Skeletal muscle satellite cell (primary cell): ENCODE measurements at regions not wholly inside any gene's neighbourhood (a gene's known extent, or its start where the extent isn't known, plus 50 kb on each side); places are given as distances from the start of the nearest gene placed in this dataset.
"Not testable (repeated sequence)": the region's sequence is repeated elsewhere in the genome, so short reads cannot be mapped to it uniquely, and the experiment has no call there.

Experiments used
- H3K27me3 ChIP-seq: 2 replicates; pipeline ENCODE4 v1.7.0; 2013; ENCODE audit warnings: low read length; ENCODE audit not compliant: control insufficient read depth, insufficient read depth
- H3K36me3 ChIP-seq: 2 replicates; pipeline ENCODE4 v1.7.0; 2013; ENCODE audit warnings: mild to moderate bottlenecking, control low read depth, low read length; ENCODE audit not compliant: insufficient read depth
- H3K4me1 ChIP-seq: 2 replicates; pipeline ENCODE4 v1.7.0; 2013; ENCODE audit warnings: low read length; ENCODE audit not compliant: control insufficient read depth, insufficient read depth
- H3K4me2 ChIP-seq: 2 replicates; pipeline ENCODE4 v1.7.0; 2013; ENCODE audit warnings: mild to moderate bottlenecking, low read length
- H3K4me3 ChIP-seq: 2 replicates; pipeline ENCODE4 v1.7.0; 2013; ENCODE audit warnings: low read length
- H3K9ac ChIP-seq: 2 replicates; pipeline ENCODE4 v1.7.0; 2013; ENCODE audit warnings: mild to moderate bottlenecking, low read depth, low read length, moderate library complexity
- H3K9me3 ChIP-seq: replicated peaks from 2 replicates; pipeline ENCODE4 v1.7.0; 2013; ENCODE audit warnings: mild to moderate bottlenecking, control low read depth, low read length

GRCh38 chr12:74595696-74596095, 58.1 kb downstream of the ATXN7L3B start:
- Histone ChIP-seq H3K9me3 (no peaks in the 10 kb centered on the region), H3K27me3 (no peaks in the 10 kb centered on the region), H3K4me2 (no peak overlapping the region), H3K4me3 (no peak overlapping the region), H3K9ac (no peak overlapping the region), H3K4me1 (no peaks in the 10 kb centered on the region), H3K36me3 (no peaks in the 10 kb centered on the region)

- no peak overlapping the region for H3K9ac ChIP-seq
- no peaks in the 10 kb centered on the region for H3K27me3 ChIP-seq
- no peak overlapping the region for H3K4me3 ChIP-seq
Observed at GRCh38 chr12:74598819-74599218, 61.2 kb downstream of the ATXN7L3B start.

GRCh38 chr12:74599932-74600331, 62.3 kb downstream of the ATXN7L3B start:
- H3K36me3 ChIP-seq = no peaks in the 10 kb centered on the region
- no peak overlapping the region for H3K4me2 ChIP-seq
- no peaks in the 10 kb centered on the region for H3K27me3 ChIP-seq
- no peak overlapping the region for H3K9ac ChIP-seq
- no peaks in the 10 kb centered on the region for H3K9me3 ChIP-seq
- no peaks in the 10 kb centered on the region for H3K4me1 ChIP-seq
- no peak overlapping the region for H3K4me3 ChIP-seq

More at GRCh38 chr12:74598819-74599218, 61.2 kb downstream of the ATXN7L3B start:
- no peaks in the 10 kb centered on the region for H3K36me3 ChIP-seq
- no peak overlapping the region for H3K4me2 ChIP-seq
- no peaks in the 10 kb centered on the region for H3K4me1 ChIP-seq
- H3K9me3 ChIP-seq = no peaks in the 10 kb centered on the region

GRCh38 chr12:74600817-74601216, 63.2 kb downstream of the ATXN7L3B start:
- not testable (repeated sequence) for H3K27me3 ChIP-seq

GRCh38 chr12:74602881-74603672, 65.4 kb downstream of the ATXN7L3B start:
- no peaks in the 10 kb centered on the region for H3K36me3 ChIP-seq
- no peak overlapping the region for H3K4me3 ChIP-seq
- H3K4me2 ChIP-seq = no peak overlapping the region
- no peaks in the 10 kb centered on the region for H3K4me1 ChIP-seq
- no peaks in the 10 kb centered on the region for H3K9me3 ChIP-seq
- H3K9ac ChIP-seq = no peak overlapping the region
- H3K27me3 ChIP-seq = no peaks in the 10 kb centered on the region

More at GRCh38 chr12:74600817-74601216, 63.2 kb downstream of the ATXN7L3B start:
- not testable (repeated sequence) for H3K9ac ChIP-seq, H3K4me3 ChIP-seq, H3K4me1 ChIP-seq, H3K36me3 ChIP-seq, H3K4me2 ChIP-seq, H3K9me3 ChIP-seq

- no peak overlapping the region for H3K4me2 ChIP-seq
- no peaks in the 10 kb centered on the region for H3K4me1 ChIP-seq
- H3K27me3 ChIP-seq = no peaks in the 10 kb centered on the region
- no peak overlapping the region for H3K4me3 ChIP-seq
- H3K36me3 ChIP-seq = no peaks in the 10 kb centered on the region
- H3K9ac ChIP-seq = no peak overlapping the region
- no peaks in the 10 kb centered on the region for H3K9me3 ChIP-seq
Observed at GRCh38 chr12:74608231-74608775, 70.7 kb downstream of the ATXN7L3B start.

- Histone ChIP-seq H3K36me3 (no peaks in the 10 kb centered on the region), H3K27me3 (no peaks in the 10 kb centered on the region), H3K4me2 (no peak overlapping the region), H3K4me3 (no peak overlapping the region), H3K9ac (no peak overlapping the region), H3K4me1 (no peaks in the 10 kb centered on the region), H3K9me3 (no peaks in the 10 kb centered on the region)
Observed at GRCh38 chr12:74610711-74611110, 73.1 kb downstream of the ATXN7L3B start.

GRCh38 chr12:74614426-74614825, 76.8 kb downstream of the ATXN7L3B start:
- Histone ChIP-seq H3K9me3 (no peaks in the 10 kb centered on the region), H3K4me1 (no peaks in the 10 kb centered on the region), H3K36me3 (no peaks in the 10 kb centered on the region), H3K27me3 (no peaks in the 10 kb centered on the region), H3K4me3 (no peak overlapping the region), H3K4me2 (no peak overlapping the region), H3K9ac (no peak overlapping the region)

GRCh38 chr12:74619084-74619483, 81.4 kb downstream of the ATXN7L3B start:
- no peaks in the 10 kb centered on the region for H3K27me3 ChIP-seq
- H3K9ac ChIP-seq = no peak overlapping the region
- H3K9me3 ChIP-seq = no peaks in the 10 kb centered on the region
- H3K4me1 ChIP-seq = no peaks in the 10 kb centered on the region
- H3K36me3 ChIP-seq = no peaks in the 10 kb centered on the region
- H3K4me2 ChIP-seq = no peak overlapping the region
- H3K4me3 ChIP-seq = no peak overlapping the region

GRCh38 chr12:74619884-74620283, 82.2 kb downstream of the ATXN7L3B start:
- H3K9me3 ChIP-seq = no peaks in the 10 kb centered on the region
- H3K36me3 ChIP-seq = no peaks in the 10 kb centered on the region
- H3K9ac ChIP-seq = no peak overlapping the region
- H3K4me3 ChIP-seq = no peak overlapping the region
- no peaks in the 10 kb centered on the region for H3K4me1 ChIP-seq
- no peak overlapping the region for H3K4me2 ChIP-seq
- no peaks in the 10 kb centered on the region for H3K27me3 ChIP-seq

GRCh38 chr12:74620921-74621320, 83.3 kb downstream of the ATXN7L3B start:
- H3K4me2 ChIP-seq = no peak overlapping the region
- H3K9me3 ChIP-seq = no peaks in the 10 kb centered on the region
- no peak overlapping the region for H3K4me3 ChIP-seq
- H3K36me3 ChIP-seq = no peaks in the 10 kb centered on the region
- H3K9ac ChIP-seq = no peak overlapping the region
- H3K4me1 ChIP-seq = no peaks in the 10 kb centered on the region
- H3K27me3 ChIP-seq = no peaks in the 10 kb centered on the region

GRCh38 chr12:74624201-74624600, 86.6 kb downstream of the ATXN7L3B start:
- Histone ChIP-seq H3K9ac (no peak overlapping the region), H3K4me1 (no peaks in the 10 kb centered on the region), H3K4me2 (no peak overlapping the region), H3K36me3 (no peaks in the 10 kb centered on the region), H3K27me3 (no peaks in the 10 kb centered on the region), H3K4me3 (no peak overlapping the region), H3K9me3 (no peaks in the 10 kb centered on the region)
